Lung microvascular endothelial cell (primary cell): ENCODE measurements at regions not wholly inside any gene's neighbourhood (a gene's known extent, or its start where the extent isn't known, plus 50 kb on each side); places are given as distances from the start of the nearest gene placed in this dataset.
A peak's percentile ranks its signal among the peaks of the same experiment; 100 is the strongest.

Experiments
- DNase-seq, 2 donors: peaks; one replicate each; pipeline versions ENCODE4 v3.0.0 to v3.0.0-alpha.2; 2010; ENCODE audit warnings: low read depth in 2 of 2

GRCh38 chr3:14307656-14308302 lies 94.6 kb upstream of the SLC6A6 start:
- no peak for DNase-seq

GRCh38 chr3:14311729-14312128 lies 90.7 kb upstream of the SLC6A6 start:
- DNase-seq: no peak

- no peak for DNase-seq
Observed at GRCh38 chr3:14312375-14312774, 90.0 kb upstream of the SLC6A6 start.

- DNase-seq: no peak
Observed at GRCh38 chr3:14317057-14317553, 85.3 kb upstream of the SLC6A6 start.

GRCh38 chr3:14318646-14319045 lies 83.8 kb upstream of the SLC6A6 start:
- no peak for DNase-seq

- peak; percentile 85 for DNase-seq
Observed at GRCh38 chr3:14319654-14320182, 82.7 kb upstream of the SLC6A6 start.

GRCh38 chr3:14320219-14320618 lies 82.2 kb upstream of the SLC6A6 start:
- no peak for DNase-seq

GRCh38 chr3:14322001-14322400 lies 80.4 kb upstream of the SLC6A6 start:
- no peak for DNase-seq

- peak in 1 of 2 donors; percentile 38 for DNase-seq
Observed at GRCh38 chr3:14322667-14323295, 79.6 kb upstream of the SLC6A6 start.

- peak; percentile 12 to 45 for DNase-seq
Observed at GRCh38 chr3:14323401-14324223, 78.8 kb upstream of the SLC6A6 start.

- no peak for DNase-seq
Observed at GRCh38 chr3:14324224-14324944, 78.0 kb upstream of the SLC6A6 start.

GRCh38 chr3:14328422-14328821 lies 74.0 kb upstream of the SLC6A6 start:
- DNase-seq: no peak

- DNase-seq: peak; percentile 23 to 71
Observed at GRCh38 chr3:14329116-14329830, 73.1 kb upstream of the SLC6A6 start.

GRCh38 chr3:14329842-14330241 lies 72.6 kb upstream of the SLC6A6 start:
- no peak for DNase-seq

- DNase-seq: no peak
Observed at GRCh38 chr3:14330508-14330907, 71.9 kb upstream of the SLC6A6 start.

- no peak for DNase-seq
Observed at GRCh38 chr3:14331251-14331650, 71.2 kb upstream of the SLC6A6 start.

GRCh38 chr3:14332392-14332791 lies 70.0 kb upstream of the SLC6A6 start:
- no peak for DNase-seq

GRCh38 chr3:14333215-14333614 lies 69.2 kb upstream of the SLC6A6 start:
- DNase-seq: no peak

- no peak for DNase-seq
Observed at GRCh38 chr3:14333621-14334020, 68.8 kb upstream of the SLC6A6 start.

GRCh38 chr3:14334136-14334535 lies 68.3 kb upstream of the SLC6A6 start:
- no peak for DNase-seq

- no peak for DNase-seq
Observed at GRCh38 chr3:14334936-14335335, 67.5 kb upstream of the SLC6A6 start.
